HG02981 (cell line): ENCODE measurements at regions not wholly inside any gene's neighbourhood (a gene's known extent, or its start where the extent isn't known, plus 50 kb on each side); places are given as distances from the start of the nearest gene placed in this dataset.

Source experiments
- ATAC-seq: cut with Tn5 transposase; IDR thresholded peaks from one replicate; pipeline ENCODE4 v1.9.1; 2021; ENCODE audit warnings: mild to moderate bottlenecking, moderate library complexity; ENCODE audit not compliant: unreplicated experiment

DNA sequence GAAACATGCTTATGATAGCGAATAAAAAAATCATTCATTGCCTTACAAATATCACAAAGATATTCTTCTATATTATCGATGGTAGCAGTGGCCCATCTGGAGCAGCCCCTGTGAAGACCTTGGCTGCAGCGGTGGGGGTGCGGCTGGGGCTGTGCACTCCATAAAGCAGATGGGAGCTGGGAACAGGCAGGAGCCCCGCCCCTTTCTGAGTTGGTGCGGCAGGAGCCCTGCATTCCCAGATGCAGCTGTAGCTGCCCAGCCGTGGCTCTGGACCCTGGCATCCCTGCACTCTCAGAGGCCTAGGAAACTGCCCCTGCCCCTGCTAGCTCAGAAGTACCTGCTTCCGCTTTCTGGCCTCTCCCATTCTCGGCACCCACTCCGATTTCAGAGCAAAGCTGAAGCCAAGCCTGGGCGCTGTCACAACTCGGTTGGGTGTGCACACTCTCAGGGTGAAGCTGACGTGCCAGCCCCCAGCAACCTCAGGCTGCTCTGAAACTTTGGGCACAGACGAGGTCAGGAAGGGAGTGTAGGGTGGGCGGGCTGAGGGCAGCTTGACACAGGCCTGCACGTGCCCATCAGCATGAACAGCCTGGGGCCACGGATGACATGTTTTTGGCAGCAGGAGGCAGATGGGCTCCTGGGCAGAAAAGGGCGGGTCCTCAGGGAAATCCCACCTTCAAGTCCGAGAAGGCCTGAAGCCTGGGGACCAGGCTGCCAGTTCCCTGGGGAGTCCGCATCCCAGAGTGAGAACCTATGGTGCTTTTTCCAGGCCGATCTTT is 1440.8 kb upstream of the ACO1 start:
- ATAC-seq, result no peak

DNA sequence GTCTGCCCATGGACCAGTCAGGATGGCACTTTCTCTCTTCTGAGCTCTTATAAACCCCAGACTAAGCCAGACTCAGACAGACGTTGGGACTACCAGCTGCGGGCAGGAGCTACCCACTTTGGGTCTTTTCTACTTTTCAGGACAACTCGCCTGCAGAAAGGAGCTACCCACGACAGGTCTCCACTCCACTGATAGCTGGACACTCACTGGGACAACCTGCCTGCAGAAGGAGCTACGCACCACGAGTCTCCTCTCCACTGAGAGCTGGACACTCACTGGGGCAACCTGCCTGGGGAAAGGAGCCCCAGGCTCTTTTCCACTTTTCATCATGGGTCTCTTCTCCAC is 1440.2 kb upstream of the ACO1 start:
- ATAC-seq, result no peak

DNA sequence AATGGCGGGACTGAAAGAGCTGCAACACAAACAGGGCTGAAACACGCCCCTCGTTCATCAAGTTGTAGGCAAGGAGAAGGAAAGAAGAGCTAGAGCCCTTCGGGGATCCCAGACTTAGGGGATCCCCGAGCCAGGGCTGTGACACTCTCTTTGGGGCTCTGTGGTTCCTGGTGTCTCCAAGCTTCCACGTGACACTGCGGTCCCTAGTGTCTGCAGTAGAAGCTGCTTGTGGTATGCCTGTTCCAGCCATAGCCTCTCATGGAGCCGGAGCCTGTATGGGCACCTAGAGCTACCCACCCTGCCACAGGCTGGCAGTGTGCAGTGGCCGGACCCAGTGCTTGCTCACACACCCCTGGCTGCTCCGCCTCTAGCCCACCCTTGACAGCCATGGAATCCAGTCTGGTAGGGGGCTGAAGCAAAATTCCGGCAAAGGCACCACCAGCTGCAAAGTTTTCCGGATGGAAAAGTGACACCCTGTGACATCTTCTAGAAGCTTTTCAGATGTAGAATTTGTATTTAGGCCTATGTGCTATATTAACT is 1439.6 kb upstream of the ACO1 start:
- no peak for ATAC-seq

DNA sequence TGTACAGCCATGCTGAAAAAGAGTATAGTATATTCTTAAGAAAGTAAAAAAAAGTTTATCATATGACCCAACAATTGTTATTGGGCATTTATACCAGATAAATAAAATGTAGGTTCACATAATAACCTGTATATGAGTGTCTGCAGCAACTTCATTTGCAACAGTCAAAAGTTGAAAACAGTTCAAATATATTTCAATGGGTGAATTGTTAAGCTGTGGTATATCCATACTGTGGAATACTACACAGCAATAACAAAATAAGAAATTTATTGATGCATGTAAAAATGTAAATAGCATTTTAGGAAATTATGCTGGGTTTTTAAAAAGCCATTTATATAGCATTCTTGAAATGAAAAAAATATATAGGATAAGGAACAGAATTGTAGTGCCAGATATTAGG is 1420.1 kb upstream of the ACO1 start:
- no peak for ATAC-seq

DNA sequence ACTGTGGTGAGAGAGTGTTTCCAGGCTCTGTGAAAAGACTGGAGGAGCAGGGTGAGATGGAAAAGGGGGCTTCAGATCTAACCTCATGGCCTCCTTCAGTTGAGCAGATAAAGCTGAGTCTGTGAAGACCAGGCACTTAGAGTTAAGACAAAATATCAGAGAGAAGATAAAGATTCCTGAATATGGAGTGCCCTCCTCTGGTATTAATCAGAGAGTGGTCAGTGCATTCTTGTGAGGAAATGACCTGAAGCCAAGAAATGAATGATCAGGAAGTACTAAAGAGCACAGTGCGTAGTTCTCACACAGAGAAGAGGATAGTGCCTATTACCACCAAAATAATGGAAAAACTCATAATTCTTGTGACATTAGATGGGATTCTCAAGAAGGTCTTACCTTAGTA is 1417.0 kb upstream of the ACO1 start:
- no peak for ATAC-seq

DNA sequence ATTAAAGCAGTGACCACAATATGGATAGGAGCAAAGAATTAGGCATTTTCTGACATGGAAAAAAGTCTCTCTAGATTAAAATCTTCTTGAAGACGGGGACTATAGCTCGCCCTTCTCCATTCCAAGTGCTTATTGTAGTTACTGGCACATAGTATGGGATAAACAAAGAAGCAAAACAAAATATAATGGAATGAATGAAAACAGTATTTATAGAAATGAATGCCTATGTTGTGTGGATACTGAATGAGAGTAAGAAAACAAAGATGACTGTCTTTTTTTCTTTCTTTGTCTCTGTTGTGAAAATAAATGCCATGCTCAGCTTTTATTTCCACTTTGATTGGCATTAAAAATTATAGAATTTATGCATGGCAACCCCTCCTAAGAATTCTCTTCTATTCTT is 1414.3 kb upstream of the ACO1 start:
- no peak for ATAC-seq

DNA sequence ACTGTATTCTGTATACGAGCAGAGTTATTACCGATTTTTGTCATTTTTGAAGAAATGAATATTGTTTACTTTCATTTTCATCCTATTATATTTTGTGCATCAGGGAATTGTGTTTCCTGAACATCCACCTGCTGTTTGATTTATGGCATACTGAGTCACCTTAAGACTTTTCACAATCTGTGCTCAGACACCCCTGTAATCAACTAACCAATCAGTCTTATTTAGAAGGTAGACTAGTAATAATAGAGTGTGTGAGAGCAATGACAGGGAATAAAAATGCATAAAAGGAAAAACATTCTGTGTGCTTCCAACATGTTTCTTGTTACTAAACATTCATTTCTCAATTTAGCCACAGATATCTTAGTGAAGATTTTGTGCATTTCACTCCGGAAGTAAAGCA is 1413.6 kb upstream of the ACO1 start:
- ATAC-seq, result no peak

DNA sequence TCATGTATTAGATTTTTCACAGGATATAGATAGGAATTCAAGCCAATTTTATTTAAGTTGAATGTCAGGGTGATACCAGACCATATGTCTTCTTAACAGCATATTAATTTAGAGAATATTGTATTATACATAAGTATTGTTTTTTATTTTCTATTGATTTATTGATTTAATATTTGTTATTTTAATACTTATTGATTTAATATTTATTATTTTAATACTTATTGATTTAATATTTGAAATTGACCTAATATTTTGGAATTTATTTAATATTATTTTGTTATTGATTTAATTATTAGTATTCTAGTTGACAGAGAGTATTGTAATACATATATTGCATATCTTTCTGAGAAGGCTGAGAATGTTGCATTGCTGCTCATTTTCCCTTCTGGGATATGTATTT is 1411.8 kb upstream of the ACO1 start:
- ATAC-seq, result no peak

DNA sequence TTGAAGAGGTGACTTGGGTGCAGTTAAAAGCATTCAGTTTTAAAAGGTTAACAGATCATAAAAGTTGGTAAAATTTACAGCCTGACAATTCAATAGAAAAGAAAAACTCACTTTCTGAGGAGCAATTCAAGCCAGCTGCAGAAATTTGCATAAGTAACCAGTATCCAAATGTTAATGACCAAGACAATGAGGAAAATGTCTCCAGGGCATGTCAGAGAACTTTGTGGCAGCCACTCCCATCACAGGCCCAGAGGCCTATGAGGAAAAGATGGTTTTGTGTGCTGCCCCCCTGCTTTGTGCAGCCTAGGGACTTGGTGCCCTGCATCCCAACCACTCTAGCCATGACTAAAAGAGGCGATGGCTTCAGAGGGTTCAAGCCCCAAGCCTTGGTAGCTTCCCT is 1406.5 kb upstream of the ACO1 start:
- no peak for ATAC-seq

DNA sequence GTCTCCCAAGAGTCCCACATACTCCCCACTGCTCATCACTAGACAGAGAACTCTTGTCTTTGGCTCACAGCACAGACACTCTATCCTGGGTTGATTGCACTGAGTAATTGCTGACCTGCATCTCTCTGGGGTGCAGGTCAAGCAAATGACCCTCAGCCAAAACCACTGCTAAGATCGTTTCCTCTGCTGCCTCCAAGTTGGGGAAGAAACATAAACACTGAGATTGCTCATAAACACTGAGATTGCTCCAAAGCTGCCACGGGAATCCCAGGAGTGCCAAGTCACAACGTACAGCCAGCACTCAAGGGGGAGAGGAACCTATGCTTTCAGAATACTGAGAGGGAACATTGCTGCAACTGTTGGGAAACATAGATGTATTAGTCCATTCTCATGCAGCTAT is 1402.1 kb upstream of the ACO1 start:
- ATAC-seq, result no peak

DNA sequence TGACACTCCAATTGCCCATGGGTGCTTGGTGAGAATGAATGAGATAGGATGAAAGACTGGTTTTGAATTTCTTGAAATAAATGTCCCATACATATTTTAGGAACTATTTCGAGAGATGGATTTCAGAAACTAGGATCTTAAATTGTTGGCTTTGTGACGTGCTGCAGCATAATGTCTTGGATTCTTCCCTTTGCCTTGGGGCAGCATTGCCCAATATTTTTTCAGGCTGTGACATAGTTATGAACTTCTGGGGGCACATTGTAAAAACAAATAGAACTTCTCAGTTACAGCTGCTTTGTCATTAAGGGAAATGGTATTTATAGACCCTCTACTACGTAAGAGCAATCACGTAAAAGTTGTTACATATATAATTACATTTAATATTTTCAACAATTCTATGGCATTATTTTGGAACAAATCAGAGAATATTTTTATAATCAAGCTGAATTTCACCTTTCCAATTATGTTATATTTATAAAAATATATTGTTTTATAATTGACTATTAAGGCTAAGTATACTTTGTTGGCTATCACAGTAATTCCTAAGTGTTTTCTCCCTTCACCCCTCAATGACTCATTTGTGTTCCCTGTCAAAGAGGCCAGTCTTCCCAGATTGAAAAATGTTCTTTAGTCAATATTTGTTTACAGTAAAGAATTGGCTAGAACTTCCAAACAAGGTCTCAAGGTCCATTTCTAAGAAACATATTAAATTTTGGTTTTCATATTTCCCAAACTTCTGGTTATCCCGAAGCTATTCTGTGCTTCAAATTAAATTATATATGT is 1388.3 kb upstream of the ACO1 start:
- ATAC-seq, result no peak

DNA sequence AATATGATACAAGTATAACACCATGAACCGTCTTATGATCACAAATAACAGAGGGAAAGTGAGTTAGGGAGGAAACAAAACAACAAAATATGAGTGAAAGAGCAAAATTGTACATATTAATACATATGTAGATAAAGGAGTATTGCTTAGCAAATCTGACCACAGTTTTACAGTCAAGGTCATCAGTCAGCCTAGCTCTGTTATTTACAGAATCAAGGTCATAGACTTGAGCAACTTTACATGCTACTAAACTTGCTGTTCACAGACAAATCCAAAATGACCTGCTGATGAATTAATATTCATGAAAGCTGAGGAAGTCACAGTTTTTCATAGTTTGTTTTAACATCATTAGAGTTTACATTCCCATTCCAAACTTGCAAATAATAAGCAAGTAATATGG is 1387.7 kb upstream of the ACO1 start:
- ATAC-seq, result no peak

DNA sequence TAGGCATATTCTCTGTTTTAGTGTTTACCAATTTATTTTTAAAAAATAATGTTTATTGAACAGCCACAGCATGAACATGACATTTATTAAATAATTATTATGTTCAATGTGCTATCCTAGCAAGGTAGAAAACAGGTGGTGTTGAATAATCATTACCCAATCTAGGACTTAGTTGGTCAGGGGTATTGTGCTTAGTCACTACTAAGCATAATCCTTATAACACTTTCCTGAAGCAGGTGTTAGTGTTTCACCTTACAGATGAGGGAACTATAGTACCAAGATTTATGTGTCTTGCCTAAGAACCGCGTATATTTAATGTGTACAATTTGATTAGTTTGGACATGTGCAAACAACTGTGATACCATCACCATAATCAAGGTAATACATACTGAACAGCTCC is 1387.2 kb upstream of the ACO1 start:
- no peak for ATAC-seq

DNA sequence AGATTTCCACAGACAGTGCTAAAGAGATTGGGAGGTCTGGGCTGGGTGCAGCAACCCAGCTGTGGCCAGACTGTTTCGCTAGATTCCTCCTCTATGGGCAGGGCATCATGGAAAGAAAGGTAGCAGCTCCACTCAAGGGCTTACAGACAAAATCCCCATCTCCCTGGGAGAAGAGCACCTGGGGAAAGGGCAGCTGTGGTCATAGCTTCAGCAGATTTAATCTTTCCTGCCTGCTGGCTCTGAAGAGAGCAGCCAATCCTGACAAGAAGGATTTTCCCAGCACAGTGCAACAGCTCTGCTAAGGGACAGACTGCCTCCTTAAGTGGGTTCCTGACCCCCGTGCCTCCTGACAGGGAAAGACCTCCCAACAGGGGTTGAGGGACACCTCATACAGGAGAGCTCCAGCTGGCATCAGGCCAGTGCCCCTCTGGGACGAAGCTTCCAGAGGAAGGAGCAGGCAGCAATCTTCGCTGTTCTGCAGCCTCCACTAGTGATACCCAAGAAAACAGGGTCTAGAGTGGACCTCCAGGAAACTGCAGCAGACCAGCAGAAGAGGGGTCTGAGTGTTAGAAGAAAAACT is 1379.3 kb upstream of the ACO1 start:
- ATAC-seq, result no peak

DNA sequence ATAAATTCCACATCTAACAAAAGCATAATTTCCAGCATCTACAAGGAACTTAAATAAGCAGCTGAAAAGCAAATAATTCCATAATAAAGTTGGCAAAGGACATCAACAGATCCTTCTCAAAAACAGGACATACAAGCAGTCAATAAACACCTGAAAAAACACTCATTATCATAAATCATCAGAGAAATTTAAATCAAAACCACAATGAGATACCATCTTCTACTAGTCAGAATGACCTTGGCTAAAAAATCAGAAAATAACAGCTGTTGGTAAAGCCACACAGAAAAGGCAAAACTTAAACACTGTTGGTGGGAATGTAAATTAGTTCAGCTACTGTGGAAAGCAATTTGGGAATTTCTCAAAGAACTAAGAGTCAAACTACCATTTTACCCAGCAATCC is 1371.1 kb upstream of the ACO1 start:
- no peak for ATAC-seq

DNA sequence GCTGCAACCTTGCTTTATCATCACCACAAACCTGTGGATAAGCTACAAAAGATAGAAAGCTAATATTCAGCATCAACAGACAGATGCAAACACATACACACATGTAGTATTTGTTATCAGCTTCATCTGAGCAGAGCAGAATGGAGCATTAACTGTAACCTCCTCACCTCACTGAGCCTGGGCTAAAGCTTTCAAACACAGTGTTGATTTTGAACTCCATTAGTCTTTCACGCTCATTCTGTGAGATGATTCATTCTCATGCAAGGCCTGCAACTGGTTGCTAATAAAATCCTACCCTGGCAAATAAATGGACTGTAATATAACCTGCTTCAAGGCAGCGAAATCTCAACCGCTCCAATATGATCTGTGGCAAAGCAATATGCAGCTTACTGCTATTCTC is 1360.6 kb upstream of the ACO1 start:
- no peak for ATAC-seq

DNA sequence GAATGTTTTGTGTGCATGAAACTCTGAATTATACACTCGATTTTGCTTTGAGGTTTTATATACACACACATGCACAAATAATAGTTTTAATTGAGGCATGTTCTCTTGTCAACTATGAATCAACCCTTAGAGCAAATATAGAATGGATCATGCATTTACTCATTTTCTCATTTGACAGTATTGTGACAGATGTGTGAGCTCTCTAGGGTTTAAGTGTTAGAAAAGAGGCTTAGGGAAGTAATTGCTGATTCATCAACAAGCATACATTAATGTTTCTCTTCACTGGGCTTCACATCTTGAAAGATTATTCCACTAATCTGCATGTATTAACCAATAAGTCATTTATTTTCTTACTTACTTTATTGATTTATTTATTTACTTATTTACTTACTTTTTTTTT is 1356.8 kb upstream of the ACO1 start:
- ATAC-seq, result no peak

DNA sequence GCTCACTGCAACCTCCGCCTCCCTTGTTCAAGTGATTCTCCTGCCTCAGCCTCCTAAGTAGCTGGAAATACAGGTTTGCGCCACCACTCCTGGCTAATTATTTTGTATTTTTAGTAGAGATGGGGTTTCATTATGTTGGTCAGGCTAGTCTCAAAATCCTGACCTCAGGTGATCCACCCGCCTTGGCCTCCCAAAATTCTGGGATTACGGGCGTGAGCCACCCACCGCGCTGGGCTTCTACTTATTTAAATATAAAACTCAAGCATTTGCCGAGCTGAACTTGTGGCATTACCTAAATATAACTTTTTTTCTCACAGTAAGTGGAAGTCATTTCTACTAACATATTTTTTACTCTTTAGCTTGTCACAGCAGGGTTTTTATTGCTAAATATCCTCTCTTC is 1356.3 kb upstream of the ACO1 start:
- no peak for ATAC-seq

DNA sequence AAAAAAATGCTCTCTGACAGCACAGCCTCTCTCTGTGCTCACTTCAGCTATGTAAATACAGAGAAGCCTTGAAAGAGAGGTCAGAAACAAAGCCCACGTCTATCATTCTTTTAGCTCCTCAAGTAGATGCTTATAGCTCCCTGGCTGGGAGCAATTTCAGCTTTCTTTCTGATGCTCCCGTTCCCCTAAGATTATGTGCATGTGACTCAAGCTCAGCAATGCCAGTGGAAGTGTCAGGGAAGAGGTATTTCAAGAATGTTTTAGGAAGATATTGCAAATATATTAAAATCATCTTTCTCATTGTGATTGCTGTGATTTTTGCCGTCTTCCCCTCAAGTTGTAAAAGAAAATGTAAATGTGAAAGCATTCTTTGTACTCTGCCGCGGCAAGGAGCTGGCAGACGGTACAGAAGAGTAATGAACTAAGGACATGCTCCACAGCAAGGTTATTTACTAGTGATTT is 1353.7 kb upstream of the ACO1 start:
- no peak for ATAC-seq

DNA sequence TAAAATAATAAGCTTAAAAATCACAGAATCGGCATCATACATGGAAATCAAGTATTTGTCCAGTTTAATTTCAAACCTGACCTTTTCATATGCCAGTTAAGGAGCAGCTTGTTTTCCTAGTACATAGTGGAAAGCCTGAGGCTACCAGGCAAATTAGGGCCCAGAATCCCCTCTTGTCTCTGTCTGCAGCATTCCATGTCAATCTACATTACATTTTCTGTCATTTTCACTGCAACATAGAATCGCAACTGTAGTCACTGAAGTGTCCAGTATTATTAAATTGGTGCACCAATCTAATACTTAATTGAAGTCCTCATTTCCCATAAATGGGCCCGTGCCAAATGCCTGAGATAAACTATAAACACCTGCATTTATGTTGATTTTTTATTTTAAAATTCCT is 1352.2 kb upstream of the ACO1 start:
- ATAC-seq, result no peak

DNA sequence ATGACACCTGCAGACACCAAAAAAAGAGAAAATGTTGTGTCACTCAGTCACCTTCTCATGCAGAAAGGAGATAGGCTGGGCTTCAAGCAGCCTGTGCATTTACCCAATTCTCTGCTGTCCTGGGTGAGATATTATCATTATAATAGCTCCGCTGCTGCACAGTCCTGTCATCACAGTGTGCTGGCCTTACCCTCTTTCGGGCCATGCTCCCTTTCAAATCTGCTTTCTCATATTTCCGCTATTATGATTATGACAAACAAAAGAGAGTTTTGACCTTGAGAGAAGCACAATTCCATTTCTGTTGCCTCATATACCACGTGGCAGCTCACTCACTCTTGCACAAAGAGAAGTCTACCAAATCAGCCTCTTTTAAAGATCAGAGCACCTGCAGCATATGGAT is 1350.1 kb upstream of the ACO1 start:
- ATAC-seq, result no peak

DNA sequence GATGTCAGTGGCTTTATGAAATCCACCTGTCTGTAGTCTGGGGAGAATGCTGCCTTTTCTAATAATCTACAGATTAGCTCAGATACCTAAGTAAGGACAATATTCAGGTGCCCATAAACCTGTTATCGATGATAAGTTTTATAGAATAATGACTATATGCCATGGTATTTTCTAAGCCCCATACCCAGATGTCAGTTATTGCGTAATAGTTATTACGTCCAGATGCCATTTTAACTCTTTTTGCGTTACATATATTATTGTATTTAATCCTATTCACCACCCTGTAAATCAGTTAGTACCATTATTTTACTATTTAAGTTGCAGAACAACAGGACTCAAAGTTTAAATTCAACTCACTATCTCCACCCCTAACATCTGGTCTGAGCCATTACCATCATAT is 1343.9 kb upstream of the ACO1 start:
- ATAC-seq, result no peak
